PC-9 (cell line): ENCODE measurements at regions not wholly inside any gene's neighbourhood (a gene's known extent, or its start where the extent isn't known, plus 50 kb on each side); places are given as distances from the start of the nearest gene placed in this dataset.

ENCODE experiments used
- BruUV-seq: library from RNA; stranded (reverse); fragments of 400-500 nt; replicated peaks from 2 replicates; lab custom pipeline; 2021; lab: Mats Ljungman, UMichigan
- CTCF ChIA-PET: fragments of 300-600 bp; sonication (Branson Sonifier 250); formaldehyde crosslinking; loops from one replicate; lab custom pipeline; 2022; ENCODE audit warnings: antibody characterized with exemption; lab: Charles Lee
- POLR2A ChIA-PET: fragments of 300-600 bp; sonication (Branson Sonifier 250); formaldehyde crosslinking; loops from one replicate; lab custom pipeline; 2022; ENCODE audit warnings: antibody characterized with exemption; ENCODE audit not compliant: unreplicated experiment; lab: Charles Lee
- DNase-seq, 2 experiments: peaks; one replicate each; pipeline versions ENCODE4 v3.0.0 to v3.0.0-alpha.2; 2015 to 2022; ENCODE audit warnings: mixed read lengths in 1 of 2
- H2AFZ ChIP-seq: fragments of 200-600 bp; sonication (generic); 2 replicates; pipeline ENCODE4 v1.8.1; 2017; ENCODE audit warnings: antibody characterized with exemption
- H3F3A ChIP-seq: fragments of 200-600 bp; sonication (generic); 2 replicates; pipeline ENCODE4 v1.8.1; 2017; ENCODE audit warnings: antibody characterized with exemption, mild to moderate bottlenecking, low read depth; ENCODE audit not compliant: insufficient read depth
- H3K27ac ChIP-seq: fragments of 200-600 bp; sonication (generic); 2 replicates; pipeline ENCODE4 v1.6.1; 2016; ENCODE audit warnings: mixed run types
- H3K27me3 ChIP-seq: fragments of 200-600 bp; sonication (generic); 2 replicates; pipeline ENCODE4 v1.6.1; 2016; ENCODE audit warnings: low read depth, mixed run types; ENCODE audit not compliant: insufficient read depth
- H3K36me3 ChIP-seq: fragments of 200-600 bp; sonication (generic); 2 replicates; pipeline ENCODE4 v1.6.1; 2016; ENCODE audit warnings: low read depth, mixed run types
- H3K4me1 ChIP-seq: fragments of 200-600 bp; sonication (generic); replicated peaks from 2 replicates; pipeline ENCODE4 v1.6.1; 2016; ENCODE audit warnings: mixed run types; ENCODE audit not compliant: insufficient read depth
- H3K4me2 ChIP-seq: fragments of 200-600 bp; sonication (generic); 2 replicates; pipeline ENCODE4 v1.6.1; 2017; ENCODE audit warnings: mixed run types
- H3K4me3 ChIP-seq: fragments of 200-600 bp; sonication (generic); 2 replicates; pipeline ENCODE4 v1.6.1; 2016; ENCODE audit warnings: mixed run types
- H3K79me2 ChIP-seq: fragments of 200-600 bp; sonication (generic); 2 replicates; pipeline ENCODE4 v1.6.1; 2017; ENCODE audit warnings: low read depth, mixed run types
- H3K9me2 ChIP-seq: fragments of 200-600 bp; sonication (generic); 2 replicates; pipeline ENCODE4 v1.8.1; 2017; ENCODE audit warnings: mild to moderate bottlenecking; ENCODE audit not compliant: insufficient read depth
- H3K9me3 ChIP-seq: fragments of 200-600 bp; sonication (generic); 2 replicates; pipeline ENCODE4 v1.8.1; 2016; ENCODE audit warnings: low read depth; ENCODE audit not compliant: insufficient read depth
- H4K20me1 ChIP-seq: fragments of 200-600 bp; sonication (generic); 2 replicates; pipeline ENCODE4 v1.8.1; 2017; ENCODE audit not compliant: insufficient read depth
- CTCF ChIP-seq: fragments of 200-600 bp; sonication (generic); conservative IDR thresholded peaks from 2 replicates; pipeline ENCODE4 v1.6.1; 2017; ENCODE audit warnings: mixed run types, antibody characterized with exemption, mild to moderate bottlenecking, moderate library complexity
- EZH2 ChIP-seq: fragments of 200-600 bp; sonication (generic); IDR thresholded peaks from 2 replicates; pipeline ENCODE4 v1.8.0; 2017; ENCODE audit warnings: antibody characterized with exemption, low read depth
- intact Hi-C: fragments of 100-400 bp; cut with micrococcal nuclease; formaldehyde crosslinking; loops from one replicate; pipeline ENCODE4 v1.10.0; 2022; ENCODE audit not compliant: unreplicated experiment

- no peak for DNase-seq
- H3K4me2 ChIP-seq, result no peak overlapping the region
- no peaks in the 10 kb centered on the region for H3F3A ChIP-seq
- H3K27me3 ChIP-seq, result no peaks in the 10 kb centered on the region
- no peak overlapping the region for H3K27ac ChIP-seq
- H2AFZ ChIP-seq, result no peak overlapping the region
- CTCF ChIA-PET, result no interaction called here
- no peaks in the 10 kb centered on the region for H4K20me1 ChIP-seq
- H3K9me2 ChIP-seq, result no peaks in the 10 kb centered on the region; the same call in 1 of the 2 replicates
- no peaks in the 10 kb centered on the region for H3K79me2 ChIP-seq
- H3K4me3 ChIP-seq, result no peak overlapping the region
- POLR2A ChIA-PET, result no interaction called here
- no TSS peak for BruUV-seq
- H3K9me3 ChIP-seq, result 0 out of 2 replicates have a peak, but pooled peaks cover 6% of the 10 kb centered on the region
- no peaks in the 10 kb centered on the region for H3K4me1 ChIP-seq
- TF ChIP-seq EZH2 (no peak), CTCF (no peak)
- intact Hi-C loops, result no loop called here
- no peaks in the 10 kb centered on the region for H3K36me3 ChIP-seq
Measured at GRCh38 chr4:126564283-126564854, 1068.4 kb upstream of the INTU start.

GRCh38 chr4:126568652-126569570 lies 1063.8 kb upstream of the INTU start:
- intact Hi-C loops, result no loop called here
- ChIA-PET CTCF (no interaction called here), POLR2A (no interaction called here)
- Histone ChIP-seq H3K4me2 (no peak overlapping the region), H3K4me1 (no peaks in the 10 kb centered on the region), H3K79me2 (no peaks in the 10 kb centered on the region), H3K27me3 (no peaks in the 10 kb centered on the region), H4K20me1 (no peaks in the 10 kb centered on the region), H3K4me3 (no peak overlapping the region), H3K27ac (no peak overlapping the region), H3K9me3 (no peaks in the 10 kb centered on the region), H3K36me3 (no peaks in the 10 kb centered on the region), H3K9me2 (no peaks in the 10 kb centered on the region; the same call in 1 of the 2 replicates), H2AFZ (no peak overlapping the region), H3F3A (no peaks in the 10 kb centered on the region; the same call in 1 of the 2 replicates)
- DNase-seq, result no peak
- BruUV-seq, result no TSS peak
- TF ChIP-seq CTCF, result no peak
- no peak for TF ChIP-seq EZH2

GRCh38 chr4:126572264-126572663 lies 1060.5 kb upstream of the INTU start:
- TF ChIP-seq EZH2, result no peak
- H3K27me3 ChIP-seq, result no peaks in the 10 kb centered on the region
- BruUV-seq, result no TSS peak
- no peaks in the 10 kb centered on the region; the same call in 1 of the 2 replicates for H3F3A ChIP-seq
- H4K20me1 ChIP-seq, result no peaks in the 10 kb centered on the region
- no peak overlapping the region for H3K4me3 ChIP-seq
- H3K9me2 ChIP-seq, result no peaks in the 10 kb centered on the region; the same call in none of the 2 replicates
- no peaks in the 10 kb centered on the region for H3K9me3 ChIP-seq
- H3K4me2 ChIP-seq, result no peak overlapping the region
- no peak overlapping the region for H2AFZ ChIP-seq
- POLR2A ChIA-PET, result no interaction called here
- DNase-seq, result no peak
- H3K36me3 ChIP-seq, result no peaks in the 10 kb centered on the region
- H3K79me2 ChIP-seq, result no peaks in the 10 kb centered on the region
- CTCF ChIA-PET, result no interaction called here
- intact Hi-C loops, result no loop called here
- H3K27ac ChIP-seq, result no peak overlapping the region
- H3K4me1 ChIP-seq, result no peaks in the 10 kb centered on the region
